ENCODE measurements at regions not wholly inside any gene's neighbourhood (a gene's known extent, or its start where the extent isn't known, plus 50 kb on each side); places are given as distances from the start of the nearest gene placed in this dataset.

GRCh38 chr6:154942770-154943169 is 52.3 kb upstream of the TIAM2 start:
- Histone ChIP-seq H3K27me3 (ENCODE audit: insufficient read depth, poor library complexity, severe bottlenecking) (no peaks in the 10 kb centered on the region), H3K4me3 (replicated peaks; ENCODE audit: insufficient read depth, low read length) (no peak overlapping the region), H3K27ac (replicated peaks) (no peak overlapping the region)
- DNase-seq (ENCODE audit: low read depth in 1 of 2, low spot score in 1 of 2): no peak
- TF ChIP-seq GABPA (IDR thresholded peaks at IDR 0.05; ENCODE audit: low read depth): no peak
- no peak for TF ChIP-seq SPI1 (IDR thresholded peaks at IDR 0.05; ENCODE audit: borderline replicate concordance, low read depth)
- TF ChIP-seq REST (IDR thresholded peaks at IDR 0.05; ENCODE audit: insufficient replicate concordance, low read depth): no peak
- TF ChIP-seq, protein P1, sequence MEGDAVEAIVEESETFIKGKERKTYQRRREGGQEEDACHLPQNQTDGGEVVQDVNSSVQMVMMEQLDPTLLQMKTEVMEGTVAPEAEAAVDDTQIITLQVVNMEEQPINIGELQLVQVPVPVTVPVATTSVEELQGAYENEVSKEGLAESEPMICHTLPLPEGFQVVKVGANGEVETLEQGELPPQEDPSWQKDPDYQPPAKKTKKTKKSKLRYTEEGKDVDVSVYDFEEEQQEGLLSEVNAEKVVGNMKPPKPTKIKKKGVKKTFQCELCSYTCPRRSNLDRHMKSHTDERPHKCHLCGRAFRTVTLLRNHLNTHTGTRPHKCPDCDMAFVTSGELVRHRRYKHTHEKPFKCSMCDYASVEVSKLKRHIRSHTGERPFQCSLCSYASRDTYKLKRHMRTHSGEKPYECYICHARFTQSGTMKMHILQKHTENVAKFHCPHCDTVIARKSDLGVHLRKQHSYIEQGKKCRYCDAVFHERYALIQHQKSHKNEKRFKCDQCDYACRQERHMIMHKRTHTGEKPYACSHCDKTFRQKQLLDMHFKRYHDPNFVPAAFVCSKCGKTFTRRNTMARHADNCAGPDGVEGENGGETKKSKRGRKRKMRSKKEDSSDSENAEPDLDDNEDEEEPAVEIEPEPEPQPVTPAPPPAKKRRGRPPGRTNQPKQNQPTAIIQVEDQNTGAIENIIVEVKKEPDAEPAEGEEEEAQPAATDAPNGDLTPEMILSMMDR (IDR thresholded peaks at IDR 0.05; ENCODE audit: insufficient read depth, low read length): no peak

GRCh38 chr6:154945271-154945890 is 49.7 kb upstream of the TIAM2 start:
- DNase-seq (ENCODE audit: low read depth in 1 of 2, low spot score in 1 of 2): no peak
- H3K27me3 ChIP-seq (ENCODE audit: insufficient read depth, poor library complexity, severe bottlenecking): no peaks in the 10 kb centered on the region

More at GRCh38 chr6:154945271-154945890, 49.7 kb upstream of the TIAM2 start:
- H3K27ac ChIP-seq (replicated peaks): no peak overlapping the region
- H3K4me3 ChIP-seq (replicated peaks; ENCODE audit: insufficient read depth, low read length): no peak overlapping the region
- TF ChIP-seq, protein P1 (IDR thresholded peaks at IDR 0.05; ENCODE audit: insufficient read depth, low read length): no peak
- TF ChIP-seq SPI1 (IDR thresholded peaks at IDR 0.05; ENCODE audit: borderline replicate concordance, low read depth) (no peak), GABPA (IDR thresholded peaks at IDR 0.05; ENCODE audit: low read depth) (no peak), POLR2AphosphoS5 (IDR thresholded peaks at IDR 0.05; ENCODE audit: low read depth) (no peak), REST (IDR thresholded peaks at IDR 0.05; ENCODE audit: insufficient replicate concordance, low read depth) (no peak)
